HG03103 (cell line): ENCODE measurements at regions not wholly inside any gene's neighbourhood (a gene's known extent, or its start where the extent isn't known, plus 50 kb on each side); places are given as distances from the start of the nearest gene placed in this dataset.

Experiments used
- ATAC-seq: cut with Tn5 transposase; IDR thresholded peaks from one replicate; pipeline ENCODE4 v1.9.1; 2021; ENCODE audit warnings: low read depth; ENCODE audit not compliant: unreplicated experiment

- peak; percentile 57 for ATAC-seq
These were observed 59.4 kb upstream of the XYLT1 start for GRCh38 chr16:17529982-17530760.

- no peak for ATAC-seq
These were observed 56.5 kb upstream of the XYLT1 start for GRCh38 chr16:17526956-17527937.

- ATAC-seq, result no peak
These were observed 53.9 kb upstream of the XYLT1 start for GRCh38 chr16:17524656-17525055.

- ATAC-seq, result no peak
These were observed 49.8 kb upstream of the XYLT1 start for GRCh38 chr16:17520561-17520960.
